ENCODE measurements at regions not wholly inside any gene's neighbourhood (a gene's known extent, or its start where the extent isn't known, plus 50 kb on each side); places are given as distances from the start of the nearest gene placed in this dataset.
"Not testable (repeated sequence)": the region's sequence is repeated elsewhere in the genome, so short reads cannot be mapped to it uniquely, and the experiment has no call there.

GRCh38 chr1:120262791-120263751 is 86.8 kb upstream of the SEC22B start:
- H3K4me1 ChIP-seq (ENCODE audit: control extremely low read depth in 1 of 4, control insufficient read depth in 4 of 4, insufficient read depth in 4 of 4, low read length in 3 of 4); H3K27me3 ChIP-seq (replicated peaks in 2 of 5; ENCODE audit: control insufficient read depth in 4 of 5, insufficient read depth in 5 of 5, low read length in 4 of 5); H3K36me3 ChIP-seq (ENCODE audit: control insufficient read depth in 4 of 4, insufficient read depth in 4 of 4, low read length in 3 of 4); POLR2A ChIA-PET; H3K27ac ChIP-seq (ENCODE audit: insufficient read depth in 1 of 2, low read depth in 1 of 2, low read length in 2 of 2, poor library complexity in 1 of 2, severe bottlenecking in 2 of 2); DNase-seq; H3K9me3 ChIP-seq (ENCODE audit: control extremely low read depth in 1 of 5, control insufficient read depth in 4 of 5, insufficient read depth in 2 of 5, low read depth in 1 of 5, low read length in 4 of 5); H3K4me3 ChIP-seq (ENCODE audit: control insufficient read depth in 1 of 7, extremely low read depth in 1 of 7, insufficient read depth in 4 of 7, low read depth in 2 of 7, low read length in 6 of 7); CTCF ChIA-PET: not testable (repeated sequence)
- no CpG with 5 or more reads among the region's 4 CpGs for WGBS (ENCODE audit: insufficient coverage)

- POLR2A ChIA-PET; CTCF ChIA-PET; H3K4me3 ChIP-seq (ENCODE audit: control insufficient read depth in 1 of 7, extremely low read depth in 1 of 7, insufficient read depth in 4 of 7, low read depth in 2 of 7, low read length in 6 of 7); DNase-seq; H3K4me1 ChIP-seq (ENCODE audit: control extremely low read depth in 1 of 4, control insufficient read depth in 4 of 4, insufficient read depth in 4 of 4, low read length in 3 of 4); H3K36me3 ChIP-seq (ENCODE audit: control insufficient read depth in 4 of 4, insufficient read depth in 4 of 4, low read length in 3 of 4); H3K9me3 ChIP-seq (ENCODE audit: control extremely low read depth in 1 of 5, control insufficient read depth in 4 of 5, insufficient read depth in 2 of 5, low read depth in 1 of 5, low read length in 4 of 5); H3K27ac ChIP-seq (ENCODE audit: insufficient read depth in 1 of 2, low read depth in 1 of 2, low read length in 2 of 2, poor library complexity in 1 of 2, severe bottlenecking in 2 of 2); H3K27me3 ChIP-seq (replicated peaks in 2 of 5; ENCODE audit: control insufficient read depth in 4 of 5, insufficient read depth in 5 of 5, low read length in 4 of 5): not testable (repeated sequence)
- no CpG with 5 or more reads among the region's 2 CpGs for WGBS (ENCODE audit: insufficient coverage)
These were observed 81.4 kb upstream of the SEC22B start for GRCh38 chr1:120257778-120258105.

- H3K27ac ChIP-seq (ENCODE audit: insufficient read depth in 1 of 2, low read depth in 1 of 2, low read length in 2 of 2, poor library complexity in 1 of 2, severe bottlenecking in 2 of 2); DNase-seq; H3K27me3 ChIP-seq (replicated peaks in 2 of 5; ENCODE audit: control insufficient read depth in 4 of 5, insufficient read depth in 5 of 5, low read length in 4 of 5); H3K4me3 ChIP-seq (ENCODE audit: control insufficient read depth in 1 of 7, extremely low read depth in 1 of 7, insufficient read depth in 4 of 7, low read depth in 2 of 7, low read length in 6 of 7); POLR2A ChIA-PET; H3K36me3 ChIP-seq (ENCODE audit: control insufficient read depth in 4 of 4, insufficient read depth in 4 of 4, low read length in 3 of 4); CTCF ChIA-PET; H3K4me1 ChIP-seq (ENCODE audit: control extremely low read depth in 1 of 4, control insufficient read depth in 4 of 4, insufficient read depth in 4 of 4, low read length in 3 of 4); H3K9me3 ChIP-seq (ENCODE audit: control extremely low read depth in 1 of 5, control insufficient read depth in 4 of 5, insufficient read depth in 2 of 5, low read depth in 1 of 5, low read length in 4 of 5): not testable (repeated sequence)
- WGBS (ENCODE audit: insufficient coverage), result no CpG with 5 or more reads among the region's 6 CpGs
These were observed 80.9 kb upstream of the SEC22B start for GRCh38 chr1:120257064-120257777.

GRCh38 chr1:120250756-120251155 is 74.4 kb upstream of the SEC22B start:
- H3K27ac ChIP-seq (ENCODE audit: insufficient read depth in 1 of 2, low read depth in 1 of 2, low read length in 2 of 2, poor library complexity in 1 of 2, severe bottlenecking in 2 of 2); H3K4me3 ChIP-seq (ENCODE audit: control insufficient read depth in 1 of 7, extremely low read depth in 1 of 7, insufficient read depth in 4 of 7, low read depth in 2 of 7, low read length in 6 of 7); H3K9me3 ChIP-seq (ENCODE audit: control extremely low read depth in 1 of 5, control insufficient read depth in 4 of 5, insufficient read depth in 2 of 5, low read depth in 1 of 5, low read length in 4 of 5); H3K4me1 ChIP-seq (ENCODE audit: control extremely low read depth in 1 of 4, control insufficient read depth in 4 of 4, insufficient read depth in 4 of 4, low read length in 3 of 4); DNase-seq; CTCF ChIA-PET; H3K27me3 ChIP-seq (replicated peaks in 2 of 5; ENCODE audit: control insufficient read depth in 4 of 5, insufficient read depth in 5 of 5, low read length in 4 of 5); POLR2A ChIA-PET; H3K36me3 ChIP-seq (ENCODE audit: control insufficient read depth in 4 of 4, insufficient read depth in 4 of 4, low read length in 3 of 4): not testable (repeated sequence)
- no CpG with 5 or more reads among the region's 2 CpGs for WGBS (ENCODE audit: insufficient coverage)

- H3K36me3 ChIP-seq (ENCODE audit: control insufficient read depth in 4 of 4, insufficient read depth in 4 of 4, low read length in 3 of 4); H3K27me3 ChIP-seq (replicated peaks in 2 of 5; ENCODE audit: control insufficient read depth in 4 of 5, insufficient read depth in 5 of 5, low read length in 4 of 5); H3K27ac ChIP-seq (ENCODE audit: insufficient read depth in 1 of 2, low read depth in 1 of 2, low read length in 2 of 2, poor library complexity in 1 of 2, severe bottlenecking in 2 of 2); H3K9me3 ChIP-seq (ENCODE audit: control extremely low read depth in 1 of 5, control insufficient read depth in 4 of 5, insufficient read depth in 2 of 5, low read depth in 1 of 5, low read length in 4 of 5); H3K4me3 ChIP-seq (ENCODE audit: control insufficient read depth in 1 of 7, extremely low read depth in 1 of 7, insufficient read depth in 4 of 7, low read depth in 2 of 7, low read length in 6 of 7); POLR2A ChIA-PET; H3K4me1 ChIP-seq (ENCODE audit: control extremely low read depth in 1 of 4, control insufficient read depth in 4 of 4, insufficient read depth in 4 of 4, low read length in 3 of 4); CTCF ChIA-PET; DNase-seq: not testable (repeated sequence)
- WGBS (ENCODE audit: insufficient coverage), result no CpG with 5 or more reads among the region's 7 CpGs
These were observed 72.6 kb upstream of the SEC22B start for GRCh38 chr1:120248726-120249427.

GRCh38 chr1:120248203-120248602 is 71.9 kb upstream of the SEC22B start:
- H3K9me3 ChIP-seq (ENCODE audit: control extremely low read depth in 1 of 5, control insufficient read depth in 4 of 5, insufficient read depth in 2 of 5, low read depth in 1 of 5, low read length in 4 of 5); H3K4me3 ChIP-seq (ENCODE audit: control insufficient read depth in 1 of 7, extremely low read depth in 1 of 7, insufficient read depth in 4 of 7, low read depth in 2 of 7, low read length in 6 of 7); H3K27ac ChIP-seq (ENCODE audit: insufficient read depth in 1 of 2, low read depth in 1 of 2, low read length in 2 of 2, poor library complexity in 1 of 2, severe bottlenecking in 2 of 2); CTCF ChIA-PET; DNase-seq; H3K4me1 ChIP-seq (ENCODE audit: control extremely low read depth in 1 of 4, control insufficient read depth in 4 of 4, insufficient read depth in 4 of 4, low read length in 3 of 4); POLR2A ChIA-PET; H3K36me3 ChIP-seq (ENCODE audit: control insufficient read depth in 4 of 4, insufficient read depth in 4 of 4, low read length in 3 of 4); H3K27me3 ChIP-seq (replicated peaks in 2 of 5; ENCODE audit: control insufficient read depth in 4 of 5, insufficient read depth in 5 of 5, low read length in 4 of 5): not testable (repeated sequence)
- WGBS (ENCODE audit: insufficient coverage), result no CpG with 5 or more reads among the region's 2 CpGs

- no CpG with 5 or more reads among the region's 6 CpGs for WGBS (ENCODE audit: insufficient coverage)
- CTCF ChIA-PET, DNase-seq: not testable (repeated sequence)
These were observed 67.5 kb upstream of the SEC22B start for GRCh38 chr1:120243867-120244266.

More at GRCh38 chr1:120243867-120244266, 67.5 kb upstream of the SEC22B start:
- POLR2A ChIA-PET; H3K27me3 ChIP-seq (replicated peaks in 2 of 5; ENCODE audit: control insufficient read depth in 4 of 5, insufficient read depth in 5 of 5, low read length in 4 of 5); H3K9me3 ChIP-seq (ENCODE audit: control extremely low read depth in 1 of 5, control insufficient read depth in 4 of 5, insufficient read depth in 2 of 5, low read depth in 1 of 5, low read length in 4 of 5); H3K4me3 ChIP-seq (ENCODE audit: control insufficient read depth in 1 of 7, extremely low read depth in 1 of 7, insufficient read depth in 4 of 7, low read depth in 2 of 7, low read length in 6 of 7); H3K4me1 ChIP-seq (ENCODE audit: control extremely low read depth in 1 of 4, control insufficient read depth in 4 of 4, insufficient read depth in 4 of 4, low read length in 3 of 4); H3K27ac ChIP-seq (ENCODE audit: insufficient read depth in 1 of 2, low read depth in 1 of 2, low read length in 2 of 2, poor library complexity in 1 of 2, severe bottlenecking in 2 of 2); H3K36me3 ChIP-seq (ENCODE audit: control insufficient read depth in 4 of 4, insufficient read depth in 4 of 4, low read length in 3 of 4): not testable (repeated sequence)

Data from common myeloid progenitor, CD34-positive (primary cell).